Ovary (tissue), 7 donors: ENCODE measurements at regions not wholly inside any gene's neighbourhood (a gene's known extent, or its start where the extent isn't known, plus 50 kb on each side); places are given as distances from the start of the nearest gene placed in this dataset.

Experiments used
- DNase-seq, 5 donors: peaks; one replicate each; pipeline ENCODE4 v3.0.0-alpha.2; 2019 to 2020
- H3K27ac ChIP-seq, 2 donors: fragments of 200-600 bp; one replicate each; pipeline versions ENCODE4 v1.5.1 to v1.8.0; 2019 to 2022
- H3K27me3 ChIP-seq: fragments of 200-600 bp; one replicate; pipeline ENCODE4 v1.8.0; 2022
- H3K36me3 ChIP-seq: fragments of 200-600 bp; sonication (generic); one replicate; pipeline ENCODE4 v1.5.1; 2019
- H3K4me1 ChIP-seq: one replicate; pipeline ENCODE4 v1.8.1; 2013; ENCODE audit warnings: mild to moderate bottlenecking, moderate library complexity; ENCODE audit not compliant: insufficient read depth
- H3K4me3 ChIP-seq: fragments of 200-600 bp; sonication (generic); one replicate; pipeline ENCODE4 v1.5.1; 2017
- H3K9me3 ChIP-seq, 2 donors: fragments of 200-600 bp in 1 of 2; sonication (generic) in 1 of 2; one replicate each; pipeline versions ENCODE4 v1.5.1 to v1.8.1; 2013 to 2019; ENCODE audit warnings: mild to moderate bottlenecking in 1 of 2, moderate library complexity in 1 of 2
- EP300 ChIP-seq: sonication (generic); formaldehyde crosslinking; IDR thresholded peaks from one replicate; pipeline ENCODE4 v1.6.1; 2017; ENCODE audit warnings: antibody characterized with exemption
- POLR2A ChIP-seq: fragments of 450-650 bp; IDR thresholded peaks from one replicate; pipeline ENCODE4 v1.6.1; 2017; ENCODE audit warnings: antibody characterized with exemption, mild to moderate bottlenecking, moderate library complexity
- WGBS, 3 donors: extraction: QIAGEN DNeasy Blood & Tissue Kit in 1 of 3; methylation state at CpG; one replicate each; pipeline versions ENCODE4 v1.1.5 to v1.1.7; 2013 to 2017; 5-methylcytosine and 5-hydroxymethylcytosine counted together
- intact Hi-C, 4 donors: fragments of 100-400 bp; cut with DNase I; formaldehyde crosslinking; loops; one replicate each; pipeline versions ENCODE4 v1.11.0 to v1.15.1; 2022 to 2023
- TF ChIP-seq, protein P1 (sequence below), 3 donors: fragments of 450-650 bp in 2 of 3; fragments of 200-600 bp in 1 of 3; IDR thresholded peaks; one replicate each; pipeline versions ENCODE4 v1.5.1 to v1.8.0; 2016 to 2022; ENCODE audit warnings: antibody characterized with exemption in 3 of 3, mild to moderate bottlenecking in 1 of 3
- donor health status: DM: no; HTN: no; CAD: no; lungs with moderate emphysema.
- donor health status: DM: no; HTN: no; CAD: no.
- donor health status: Bipolar disorder and iron deficiency.
- donor health status: DM: no; HTN: no; CAD: no.
- donor health status: DM: yes; HTN: yes; CAD: no.

- intact Hi-C loops, result no loop called here
- no peaks in the 10 kb centered on the region for H3K4me1 ChIP-seq
- TF ChIP-seq, protein P1, sequence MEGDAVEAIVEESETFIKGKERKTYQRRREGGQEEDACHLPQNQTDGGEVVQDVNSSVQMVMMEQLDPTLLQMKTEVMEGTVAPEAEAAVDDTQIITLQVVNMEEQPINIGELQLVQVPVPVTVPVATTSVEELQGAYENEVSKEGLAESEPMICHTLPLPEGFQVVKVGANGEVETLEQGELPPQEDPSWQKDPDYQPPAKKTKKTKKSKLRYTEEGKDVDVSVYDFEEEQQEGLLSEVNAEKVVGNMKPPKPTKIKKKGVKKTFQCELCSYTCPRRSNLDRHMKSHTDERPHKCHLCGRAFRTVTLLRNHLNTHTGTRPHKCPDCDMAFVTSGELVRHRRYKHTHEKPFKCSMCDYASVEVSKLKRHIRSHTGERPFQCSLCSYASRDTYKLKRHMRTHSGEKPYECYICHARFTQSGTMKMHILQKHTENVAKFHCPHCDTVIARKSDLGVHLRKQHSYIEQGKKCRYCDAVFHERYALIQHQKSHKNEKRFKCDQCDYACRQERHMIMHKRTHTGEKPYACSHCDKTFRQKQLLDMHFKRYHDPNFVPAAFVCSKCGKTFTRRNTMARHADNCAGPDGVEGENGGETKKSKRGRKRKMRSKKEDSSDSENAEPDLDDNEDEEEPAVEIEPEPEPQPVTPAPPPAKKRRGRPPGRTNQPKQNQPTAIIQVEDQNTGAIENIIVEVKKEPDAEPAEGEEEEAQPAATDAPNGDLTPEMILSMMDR (IDR thresholded peaks at IDR 0.05), result no peak
- TF ChIP-seq POLR2A (no peak), EP300 (no peak)
- no peaks in the 10 kb centered on the region for H3K27me3 ChIP-seq
- no peaks in the 10 kb centered on the region for H3K9me3 ChIP-seq
- H3K27ac ChIP-seq, result no peak overlapping the region
- no peak overlapping the region for H3K4me3 ChIP-seq
- no peaks in the 10 kb centered on the region for H3K36me3 ChIP-seq
- WGBS, 3 donors, result 60 to 72% (median 63%) methylated on average over 15 of the region's 15 CpGs
- no peak for DNase-seq
These were observed 334.6 kb upstream of the EEF2KMT start for GRCh38 chr16:5432166-5432565.

GRCh38 chr16:5430598-5430997, 333.0 kb upstream of the EEF2KMT start:
- 74 to 95% (median 85%) methylated on average over 3 of the region's 3 CpGs for WGBS, 3 donors
- no peaks in the 10 kb centered on the region for H3K9me3 ChIP-seq
- H3K27ac ChIP-seq, result no peak overlapping the region
- DNase-seq, result no peak
- intact Hi-C loops, result no loop called here
- H3K27me3 ChIP-seq, result no peaks in the 10 kb centered on the region
- H3K4me3 ChIP-seq, result no peak overlapping the region
- no peak for TF ChIP-seq EP300
- TF ChIP-seq, protein P1 (IDR thresholded peaks at IDR 0.05), result no peak
- no peak for TF ChIP-seq POLR2A
- no peaks in the 10 kb centered on the region for H3K36me3 ChIP-seq
- H3K4me1 ChIP-seq, result no peaks in the 10 kb centered on the region

DNA sequence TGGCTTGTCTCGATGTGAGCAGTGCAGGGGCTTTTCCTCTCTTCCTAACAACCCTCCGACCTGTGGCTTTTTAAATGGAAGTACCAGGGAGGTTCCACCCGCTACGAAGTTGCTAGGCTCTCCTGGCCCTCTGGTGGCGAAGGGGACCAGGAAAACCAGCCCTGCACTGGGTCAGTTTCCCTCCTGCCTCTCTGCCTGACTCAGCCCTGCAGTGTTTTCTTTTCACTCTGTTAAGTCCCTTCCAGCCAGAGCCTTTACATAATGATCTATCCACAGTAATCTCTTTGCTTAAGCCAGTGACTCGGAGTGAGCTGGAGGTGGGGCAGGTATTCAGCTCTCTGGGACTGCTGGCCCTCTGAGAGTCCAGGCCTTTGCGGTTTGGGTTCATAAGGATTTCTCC, 331.3 kb upstream of the EEF2KMT start:
- no peak overlapping the region for H3K27ac ChIP-seq
- H3K27me3 ChIP-seq, result no peaks in the 10 kb centered on the region
- no peaks in the 10 kb centered on the region for H3K36me3 ChIP-seq
- H3K9me3 ChIP-seq, result no peaks in the 10 kb centered on the region
- WGBS, 3 donors, result 27 to 39% (median 28%) methylated on average over 7 of the region's 7 CpGs
- intact Hi-C loops, result no loop called here
- TF ChIP-seq, protein P1 (IDR thresholded peaks at IDR 0.05), result no peak
- no peak for DNase-seq
- no peak overlapping the region for H3K4me3 ChIP-seq
- H3K4me1 ChIP-seq, result no peaks in the 10 kb centered on the region

- intact Hi-C loops, result no loop called here
These were observed 330.0 kb upstream of the EEF2KMT start for GRCh38 chr16:5427571-5427970.

More at GRCh38 chr16:5427571-5427970, 330.0 kb upstream of the EEF2KMT start:
- DNase-seq, result no peak
- 63 to 73% (median 70%) methylated on average over 7 of the region's 7 CpGs for WGBS, 3 donors
- H3K4me1 ChIP-seq, result no peaks in the 10 kb centered on the region
- H3K9me3 ChIP-seq, result no peaks in the 10 kb centered on the region
- no peaks in the 10 kb centered on the region for H3K27me3 ChIP-seq
- no peak overlapping the region for H3K4me3 ChIP-seq
- no peak for TF ChIP-seq EP300
- TF ChIP-seq, protein P1 (IDR thresholded peaks at IDR 0.05), result no peak
- no peak for TF ChIP-seq POLR2A
- no peaks in the 10 kb centered on the region for H3K36me3 ChIP-seq
- H3K27ac ChIP-seq, result no peak overlapping the region
